ENCODE measurements at regions not wholly inside any gene's neighbourhood (a gene's known extent, or its start where the extent isn't known, plus 50 kb on each side); places are given as distances from the start of the nearest gene placed in this dataset.

DNA sequence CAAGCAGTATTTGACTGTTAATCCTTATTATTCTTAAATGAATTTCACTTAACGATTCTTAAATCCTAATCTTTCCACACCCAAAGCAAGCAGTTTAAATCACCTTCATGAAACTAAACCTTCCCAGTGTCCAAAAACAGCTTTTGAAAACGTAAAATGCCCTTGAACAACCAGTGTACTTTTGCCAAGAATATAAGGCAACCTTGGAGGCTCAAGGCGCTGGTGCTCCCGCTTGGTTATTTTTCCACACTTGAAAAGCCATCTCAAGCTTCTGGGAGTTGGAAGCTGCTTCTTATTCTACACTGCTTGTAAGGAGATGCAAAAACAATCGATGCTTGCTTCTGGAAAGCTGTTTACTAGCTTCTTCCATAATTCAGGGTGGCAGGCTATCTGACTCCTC is 625.7 kb downstream of the HTR1B start:
- TF ChIP-seq ELF1 (IDR thresholded peaks at IDR 0.05; ENCODE audit: borderline replicate concordance, low read depth) (no peak), POLR2AphosphoS5 (IDR thresholded peaks at IDR 0.05; ENCODE audit: low read depth, low read length) (no peak), EGR1 (IDR thresholded peaks at IDR 0.05; ENCODE audit: low read depth) (no peak), EZH2 (IDR thresholded peaks at IDR 0.05) (no peak), POLR2A (IDR thresholded peaks at IDR 0.05; ENCODE audit: borderline replicate concordance, extremely low read depth, insufficient read depth, insufficient read length) (no peak), RAD21 (IDR thresholded peaks at IDR 0.05; ENCODE audit: low read depth) (no peak), EZH2phosphoT487 (IDR thresholded peaks at IDR 0.05; ENCODE audit: borderline replicate concordance) (no peak)
- TF ChIP-seq, protein P1, sequence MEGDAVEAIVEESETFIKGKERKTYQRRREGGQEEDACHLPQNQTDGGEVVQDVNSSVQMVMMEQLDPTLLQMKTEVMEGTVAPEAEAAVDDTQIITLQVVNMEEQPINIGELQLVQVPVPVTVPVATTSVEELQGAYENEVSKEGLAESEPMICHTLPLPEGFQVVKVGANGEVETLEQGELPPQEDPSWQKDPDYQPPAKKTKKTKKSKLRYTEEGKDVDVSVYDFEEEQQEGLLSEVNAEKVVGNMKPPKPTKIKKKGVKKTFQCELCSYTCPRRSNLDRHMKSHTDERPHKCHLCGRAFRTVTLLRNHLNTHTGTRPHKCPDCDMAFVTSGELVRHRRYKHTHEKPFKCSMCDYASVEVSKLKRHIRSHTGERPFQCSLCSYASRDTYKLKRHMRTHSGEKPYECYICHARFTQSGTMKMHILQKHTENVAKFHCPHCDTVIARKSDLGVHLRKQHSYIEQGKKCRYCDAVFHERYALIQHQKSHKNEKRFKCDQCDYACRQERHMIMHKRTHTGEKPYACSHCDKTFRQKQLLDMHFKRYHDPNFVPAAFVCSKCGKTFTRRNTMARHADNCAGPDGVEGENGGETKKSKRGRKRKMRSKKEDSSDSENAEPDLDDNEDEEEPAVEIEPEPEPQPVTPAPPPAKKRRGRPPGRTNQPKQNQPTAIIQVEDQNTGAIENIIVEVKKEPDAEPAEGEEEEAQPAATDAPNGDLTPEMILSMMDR (IDR thresholded peaks at IDR 0.05 in 2 of 3, conservative IDR thresholded peaks at IDR 0.05 in 1 of 3; ENCODE audit: borderline replicate concordance in 1 of 3, insufficient read depth in 1 of 3, low read depth in 2 of 3, low read length in 2 of 3): no peak
- TF ChIP-seq, protein P2, sequence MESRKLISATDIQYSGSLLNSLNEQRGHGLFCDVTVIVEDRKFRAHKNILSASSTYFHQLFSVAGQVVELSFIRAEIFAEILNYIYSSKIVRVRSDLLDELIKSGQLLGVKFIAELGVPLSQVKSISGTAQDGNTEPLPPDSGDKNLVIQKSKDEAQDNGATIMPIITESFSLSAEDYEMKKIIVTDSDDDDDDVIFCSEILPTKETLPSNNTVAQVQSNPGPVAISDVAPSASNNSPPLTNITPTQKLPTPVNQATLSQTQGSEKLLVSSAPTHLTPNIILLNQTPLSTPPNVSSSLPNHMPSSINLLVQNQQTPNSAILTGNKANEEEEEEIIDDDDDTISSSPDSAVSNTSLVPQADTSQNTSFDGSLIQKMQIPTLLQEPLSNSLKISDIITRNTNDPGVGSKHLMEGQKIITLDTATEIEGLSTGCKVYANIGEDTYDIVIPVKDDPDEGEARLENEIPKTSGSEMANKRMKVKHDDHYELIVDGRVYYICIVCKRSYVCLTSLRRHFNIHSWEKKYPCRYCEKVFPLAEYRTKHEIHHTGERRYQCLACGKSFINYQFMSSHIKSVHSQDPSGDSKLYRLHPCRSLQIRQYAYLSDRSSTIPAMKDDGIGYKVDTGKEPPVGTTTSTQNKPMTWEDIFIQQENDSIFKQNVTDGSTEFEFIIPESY (IDR thresholded peaks at IDR 0.05; ENCODE audit: extremely low read depth, insufficient replicate concordance, low read length): no peak
